CD4-positive, alpha-beta T cell treated with Interleukin-21 for 1 hour (primary cell): ENCODE measurements at regions not wholly inside any gene's neighbourhood (a gene's known extent, or its start where the extent isn't known, plus 50 kb on each side); places are given as distances from the start of the nearest gene placed in this dataset.
"Not testable (repeated sequence)": the region's sequence is repeated elsewhere in the genome, so short reads cannot be mapped to it uniquely, and the experiment has no call there.

Source experiments
- DNase-seq: peaks from one replicate; pipeline ENCODE4 v3.0.0-alpha.2; 2020

GRCh38 chr5:110258460-110259216, 467.8 kb downstream of the TMEM232 start:
- DNase-seq, result no peak

- no peak for DNase-seq
Observed at GRCh38 chr5:110262749-110263148, 463.7 kb downstream of the TMEM232 start.

DNA sequence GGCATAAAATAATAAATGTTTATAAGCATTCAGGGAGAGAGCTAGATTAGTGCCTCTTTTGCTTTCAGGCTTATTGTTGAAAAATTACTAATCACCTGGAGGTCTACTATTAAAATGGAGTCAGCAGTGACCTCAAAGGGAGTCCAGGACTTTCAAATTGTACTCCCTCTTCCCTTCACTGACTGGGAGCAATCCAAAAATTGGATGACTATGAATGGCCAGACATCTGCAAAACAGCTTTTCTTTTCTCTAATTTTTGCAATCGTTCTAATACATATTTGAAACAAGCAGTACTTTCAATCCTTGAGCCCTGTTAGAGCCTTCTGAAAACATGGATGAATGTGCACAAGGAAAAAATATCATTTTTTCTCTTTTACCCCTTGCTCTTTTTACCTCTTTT, 461.8 kb downstream of the TMEM232 start:
- DNase-seq, result no peak

GRCh38 chr5:110265162-110265561, 461.3 kb downstream of the TMEM232 start:
- DNase-seq, result no peak

DNA sequence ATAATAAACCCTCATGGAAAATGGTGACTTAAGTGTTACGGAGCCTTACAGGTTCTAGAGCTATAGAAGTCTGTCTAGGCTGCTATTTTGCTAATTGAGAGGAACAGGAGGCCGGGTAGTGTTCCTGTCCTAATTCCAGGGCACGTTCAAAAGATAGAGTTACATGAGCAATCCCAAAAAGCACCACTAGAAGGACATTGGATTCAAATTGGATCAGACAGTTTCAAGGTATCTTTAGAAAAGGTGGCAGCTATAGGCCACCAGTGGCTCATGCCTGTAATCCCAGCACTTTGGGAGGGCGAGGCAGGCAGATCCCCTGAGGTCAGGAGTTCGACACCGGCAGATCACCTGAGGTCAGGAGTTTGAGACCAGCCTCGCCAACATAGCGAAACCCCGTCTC, 458.8 kb downstream of the TMEM232 start:
- DNase-seq, result no peak

- DNase-seq, result no peak
Observed at GRCh38 chr5:110268283-110268682, 458.2 kb downstream of the TMEM232 start.

GRCh38 chr5:110268985-110269384, 457.5 kb downstream of the TMEM232 start:
- no peak for DNase-seq

GRCh38 chr5:110269478-110270142, 456.9 kb downstream of the TMEM232 start:
- no peak for DNase-seq

DNA sequence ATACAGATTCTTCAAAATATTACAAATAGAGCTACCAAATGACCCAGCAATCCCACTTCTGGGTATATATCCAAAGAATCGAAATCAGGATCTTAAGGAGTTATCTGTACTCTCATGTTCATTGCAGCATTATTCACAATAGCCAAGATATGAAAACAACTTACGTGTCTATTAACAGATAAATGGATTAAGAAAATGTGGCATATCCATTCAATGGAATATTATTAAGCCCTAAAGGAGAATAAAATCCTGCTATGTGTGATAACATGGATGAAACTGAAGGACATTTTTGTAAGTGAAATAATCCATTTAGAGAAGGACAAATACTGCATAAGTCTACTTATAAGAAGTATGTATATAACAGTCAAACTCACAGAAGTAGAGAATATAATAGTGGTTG, 450.6 kb downstream of the TMEM232 start:
- DNase-seq, result no peak

DNA sequence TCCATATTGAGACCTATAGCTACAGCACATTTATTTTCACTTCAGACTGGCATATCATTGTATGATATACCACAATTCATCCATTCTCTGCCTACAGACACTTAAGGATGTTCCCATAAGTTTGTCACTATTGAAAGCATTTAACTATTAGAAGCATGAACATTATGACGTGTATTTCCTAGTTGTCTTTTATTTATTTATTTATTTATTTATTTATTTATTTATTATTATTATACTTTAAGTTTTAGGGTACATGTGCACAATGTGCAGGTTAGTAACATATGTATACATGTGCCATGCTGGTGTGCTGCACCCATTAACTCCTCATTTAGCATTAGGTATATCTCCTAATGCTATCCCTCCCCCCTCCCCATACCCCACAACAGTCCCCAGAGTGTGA, 448.0 kb downstream of the TMEM232 start:
- not testable (repeated sequence) for DNase-seq

- not testable (repeated sequence) for DNase-seq
Observed at GRCh38 chr5:110284121-110284520, 442.4 kb downstream of the TMEM232 start.

- DNase-seq, result no peak
Observed at GRCh38 chr5:110288766-110289511, 437.5 kb downstream of the TMEM232 start.

DNA sequence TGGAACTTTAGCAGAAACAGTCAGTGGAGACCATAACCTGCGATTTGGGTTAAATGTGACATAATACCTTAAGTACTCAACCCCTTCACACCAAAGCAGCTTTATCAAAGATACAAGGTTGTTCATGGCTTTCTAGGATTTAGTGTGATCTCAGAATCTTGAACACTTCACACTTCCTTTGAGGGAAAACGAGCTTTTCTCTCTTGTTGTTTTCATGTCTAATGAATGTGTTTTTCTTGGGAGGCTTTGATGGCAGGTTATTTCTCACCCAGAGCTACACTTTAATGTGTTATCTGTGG, 437.0 kb downstream of the TMEM232 start:
- no peak for DNase-seq

GRCh38 chr5:110290542-110290941, 435.9 kb downstream of the TMEM232 start:
- no peak for DNase-seq

GRCh38 chr5:110294281-110294680, 432.2 kb downstream of the TMEM232 start:
- no peak for DNase-seq

DNA sequence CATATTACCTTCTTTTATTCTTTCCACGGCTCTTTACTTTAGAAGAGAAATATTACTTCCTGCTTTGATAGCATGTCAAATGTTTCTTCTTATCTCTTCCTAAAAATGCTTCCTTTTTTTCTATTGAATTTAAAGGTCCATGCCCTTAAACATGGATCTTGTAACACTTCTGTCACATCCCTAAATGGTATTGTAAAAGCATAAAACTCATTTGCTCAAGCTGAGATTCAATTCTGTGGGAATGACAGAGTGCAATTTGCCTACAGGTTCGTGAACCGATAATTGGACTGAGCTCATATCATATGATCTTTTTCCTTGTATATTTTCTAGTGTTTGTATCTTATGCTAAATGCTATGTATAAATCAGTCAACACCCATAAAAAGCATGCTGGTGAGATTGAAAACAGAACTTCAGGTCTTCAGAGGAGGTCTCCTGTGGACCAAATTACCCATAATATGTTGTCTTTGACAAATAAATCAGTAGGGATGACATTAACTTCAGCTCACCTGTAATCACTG, 429.3 kb downstream of the TMEM232 start:
- DNase-seq, result no peak

- DNase-seq, result no peak
Observed at GRCh38 chr5:110304176-110304575, 422.3 kb downstream of the TMEM232 start.

GRCh38 chr5:110306650-110307049, 419.8 kb downstream of the TMEM232 start:
- DNase-seq, result no peak

DNA sequence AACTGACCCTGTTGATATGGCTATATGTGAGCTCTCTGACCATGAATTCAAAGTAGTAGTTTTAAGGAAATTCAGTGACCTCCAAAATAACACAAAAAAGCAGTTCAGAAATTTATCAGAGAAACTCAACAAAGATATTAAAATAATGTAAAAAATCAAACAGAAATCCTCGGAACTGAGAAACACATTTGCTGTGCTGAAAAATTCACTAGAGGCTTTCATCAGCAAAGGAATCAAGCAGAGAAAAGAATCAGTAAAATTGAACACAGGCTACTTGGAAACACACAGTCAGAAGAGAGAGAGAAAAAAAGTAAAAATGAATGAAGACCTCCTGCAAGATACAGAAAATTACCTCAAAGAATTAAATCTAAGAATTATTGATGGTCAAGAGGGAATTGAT, 417.2 kb downstream of the TMEM232 start:
- DNase-seq, result no peak

GRCh38 chr5:110316566-110316965, 409.9 kb downstream of the TMEM232 start:
- not testable (repeated sequence) for DNase-seq

GRCh38 chr5:110321117-110321516, 405.4 kb downstream of the TMEM232 start:
- DNase-seq, result no peak

- no peak for DNase-seq
Observed at GRCh38 chr5:110323357-110323756, 403.1 kb downstream of the TMEM232 start.

DNA sequence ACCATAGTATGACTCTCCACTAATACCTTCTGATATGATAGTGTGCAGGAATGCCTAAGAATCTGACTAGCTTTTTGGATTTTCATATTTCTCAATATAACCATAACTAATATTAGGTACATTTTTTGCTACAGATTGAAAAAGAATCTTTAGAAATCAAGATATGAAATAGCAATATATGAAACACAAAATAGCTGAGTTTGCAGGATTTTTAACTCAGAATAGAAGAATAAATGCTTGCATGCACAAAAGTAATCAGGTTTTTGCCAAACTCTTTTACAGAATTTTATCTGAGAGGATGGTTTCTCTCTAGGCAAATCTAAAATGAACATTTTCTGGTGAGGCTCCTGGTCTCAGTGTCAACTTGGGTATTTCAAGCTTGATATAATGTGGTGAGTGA, 402.6 kb downstream of the TMEM232 start:
- no peak for DNase-seq

DNA sequence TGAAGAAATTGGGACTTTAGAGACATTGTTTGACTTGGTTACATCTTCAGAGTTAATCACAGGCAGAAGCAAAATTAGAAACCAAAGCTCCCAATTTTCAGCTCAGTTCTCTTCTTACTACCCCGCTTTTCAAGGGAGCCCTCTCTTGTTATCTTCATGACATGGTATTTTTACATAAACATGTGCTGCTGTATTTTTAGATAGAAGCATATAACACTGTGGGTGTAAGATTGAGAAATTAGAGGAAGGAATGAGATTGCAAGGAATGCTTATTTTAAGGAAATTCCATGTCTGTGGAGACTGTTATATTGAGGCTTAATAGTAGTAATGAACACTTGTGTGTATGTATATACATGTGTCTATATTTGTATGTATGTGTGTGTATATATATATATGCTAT, 401.6 kb downstream of the TMEM232 start:
- no peak for DNase-seq
